ENCODE measurements at regions not wholly inside any gene's neighbourhood (a gene's known extent, or its start where the extent isn't known, plus 50 kb on each side); places are given as distances from the start of the nearest gene placed in this dataset.
A peak's percentile ranks its signal among the peaks of the same experiment; 100 is the strongest.
"Not testable (repeated sequence)": the region's sequence is repeated elsewhere in the genome, so short reads cannot be mapped to it uniquely, and the experiment has no call there.

DNA sequence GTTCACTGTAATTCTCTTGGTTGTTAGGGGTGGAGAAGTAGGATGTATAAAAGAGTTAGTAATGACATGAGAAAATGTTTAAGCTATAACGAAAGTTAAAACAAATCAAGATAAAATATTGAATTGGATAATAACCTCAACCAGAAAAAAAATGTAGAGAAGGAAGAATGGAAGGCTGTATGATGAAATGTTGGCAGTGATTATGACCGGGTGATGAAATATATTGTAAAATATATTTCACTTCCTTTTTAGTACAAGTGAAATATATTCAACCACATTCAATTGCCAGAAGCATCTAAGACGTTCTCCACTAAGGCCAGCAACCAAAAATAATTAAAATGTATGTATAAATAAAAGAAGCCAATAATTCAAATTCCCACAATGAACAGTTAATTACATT lies 309.3 kb upstream of the FGF13 start:
- no peak for DNase-seq

DNA sequence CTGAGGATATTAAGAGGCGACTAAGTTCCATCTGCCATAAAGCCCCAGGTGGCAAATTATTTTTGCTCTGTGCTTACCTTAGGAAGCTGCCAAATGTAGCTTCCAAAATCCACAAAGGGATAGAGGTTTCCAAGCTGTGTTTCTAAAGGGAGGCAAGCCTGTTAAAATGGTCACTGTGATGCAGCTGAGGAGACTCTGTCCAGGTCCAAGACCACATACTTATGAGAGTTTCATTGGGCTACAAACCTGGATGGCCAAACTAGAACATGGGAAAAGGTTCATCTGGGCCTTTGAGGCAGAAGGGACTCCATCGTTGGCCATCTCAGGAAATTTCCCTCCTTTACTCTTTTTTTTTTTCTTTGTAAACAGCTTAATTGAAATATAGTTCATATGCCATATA lies 306.9 kb upstream of the FGF13 start:
- DNase-seq: no peak

GRCh38 chrX:139015627-139016026 lies 304.1 kb upstream of the FGF13 start:
- DNase-seq: no peak

GRCh38 chrX:139008185-139008584 lies 296.7 kb upstream of the FGF13 start:
- DNase-seq: no peak

DNA sequence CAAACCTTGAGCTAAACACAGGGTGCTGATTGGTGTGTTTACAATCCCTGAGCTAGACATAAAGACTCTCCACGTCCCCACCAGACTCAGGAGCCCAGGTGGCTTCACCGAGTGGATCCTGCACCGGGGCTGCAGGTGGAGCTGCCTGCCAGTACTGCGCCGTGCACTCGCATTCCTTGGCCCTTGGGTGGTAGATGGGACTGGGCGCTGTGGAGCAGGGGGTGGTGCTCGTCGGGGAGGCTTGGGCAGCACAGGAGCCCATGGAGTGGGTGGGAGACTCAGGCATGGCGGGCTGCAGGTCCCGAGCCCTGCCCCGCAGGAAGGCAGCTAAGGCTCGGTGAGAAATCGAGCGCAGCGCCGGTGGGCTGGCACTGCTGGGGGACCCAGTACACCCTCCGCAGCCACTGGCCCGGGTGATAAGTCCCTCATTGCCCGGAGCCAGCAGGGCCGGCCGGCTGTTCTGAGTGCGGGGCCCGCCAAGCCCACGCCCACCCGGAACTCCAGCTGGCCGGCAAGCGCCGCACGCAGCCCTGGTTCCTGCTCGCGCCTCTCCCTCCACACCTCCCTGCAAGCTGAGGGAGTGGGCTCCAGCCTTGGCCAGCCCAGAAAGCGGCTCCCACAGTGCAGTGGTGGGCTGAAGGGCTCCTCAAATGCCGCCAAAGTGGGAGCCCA lies 292.5 kb upstream of the FGF13 start:
- DNase-seq: not testable (repeated sequence)

GRCh38 chrX:139002319-139002718 lies 290.8 kb upstream of the FGF13 start:
- DNase-seq: no peak

DNA sequence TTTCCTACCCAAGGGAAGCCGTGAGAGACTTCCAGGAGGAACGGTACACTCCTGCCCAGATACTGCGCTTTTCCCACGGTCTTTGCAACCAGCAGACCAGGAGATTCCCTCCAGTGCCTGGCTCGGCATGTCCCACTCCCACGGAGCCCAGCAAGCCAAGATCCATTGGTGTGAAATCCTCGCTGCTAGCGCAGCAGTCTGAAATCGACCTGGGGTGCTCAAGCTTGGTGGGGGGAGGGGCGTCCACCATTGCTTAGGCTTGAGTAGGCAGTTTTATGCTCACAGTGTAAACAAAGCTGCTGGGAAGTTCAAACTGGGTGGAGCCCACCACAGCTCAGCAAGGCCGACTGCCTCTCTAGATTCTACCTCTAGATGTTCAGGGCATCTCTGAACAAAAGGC lies 284.8 kb upstream of the FGF13 start:
- DNase-seq: no peak

- DNase-seq: no peak
These were observed 283.9 kb upstream of the FGF13 start for GRCh38 chrX:138995458-138995857.

DNA sequence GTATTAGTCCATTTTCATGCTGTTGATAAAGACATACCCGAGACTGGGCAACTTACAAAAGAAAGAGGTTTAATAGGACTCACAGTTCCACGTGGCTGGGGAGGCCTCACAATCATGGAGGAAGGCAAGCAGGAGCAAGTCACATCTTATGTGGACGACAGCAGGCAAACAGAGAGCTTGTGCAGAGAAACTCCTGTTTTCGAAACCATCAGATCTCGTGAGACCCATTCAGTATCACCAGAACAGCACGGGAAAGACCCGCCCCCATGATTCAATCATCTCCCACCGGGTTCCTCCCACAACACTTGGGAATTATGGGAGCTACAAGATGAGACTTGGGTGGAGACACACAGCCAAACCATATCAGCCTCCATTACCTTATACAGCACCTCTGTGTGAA lies 278.9 kb upstream of the FGF13 start:
- DNase-seq: not testable (repeated sequence)

DNA sequence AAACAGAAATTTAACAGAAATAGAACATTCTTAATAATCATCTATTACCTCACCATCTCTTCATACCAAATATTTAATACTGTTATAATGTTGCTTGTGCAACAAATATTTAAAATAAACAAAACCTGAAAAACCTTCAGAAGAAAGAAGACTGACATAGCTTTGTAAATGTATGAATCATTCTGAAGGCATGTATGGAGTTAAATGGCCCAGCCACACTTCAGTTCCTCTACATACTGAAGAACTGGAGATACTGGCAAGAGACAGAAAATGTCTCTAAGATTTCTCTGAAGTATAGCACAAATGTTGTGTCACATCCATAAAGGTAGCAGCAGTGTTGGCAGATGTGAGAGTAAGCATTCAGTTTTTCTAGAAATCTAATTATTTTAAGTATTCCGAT lies 275.3 kb upstream of the FGF13 start:
- no peak for DNase-seq

DNA sequence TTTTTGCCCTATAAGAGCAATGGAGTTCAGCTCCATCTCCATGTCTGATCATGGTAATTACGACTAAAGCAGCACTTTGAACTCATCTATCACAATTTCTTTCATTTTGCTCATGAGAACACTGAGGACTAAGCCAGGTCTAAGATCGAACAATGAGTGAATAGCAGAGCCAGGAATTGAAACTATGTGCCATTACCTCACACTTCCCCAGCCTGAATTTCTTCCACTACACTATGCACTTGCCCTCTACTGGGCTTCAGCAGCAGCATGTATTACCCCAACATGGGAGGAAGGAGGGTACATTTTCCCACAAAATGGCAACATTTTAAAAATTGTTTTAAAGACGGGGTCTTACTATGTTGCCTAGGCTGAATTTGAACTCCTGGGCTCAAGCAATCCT lies 274.7 kb upstream of the FGF13 start:
- DNase-seq: no peak

DNA sequence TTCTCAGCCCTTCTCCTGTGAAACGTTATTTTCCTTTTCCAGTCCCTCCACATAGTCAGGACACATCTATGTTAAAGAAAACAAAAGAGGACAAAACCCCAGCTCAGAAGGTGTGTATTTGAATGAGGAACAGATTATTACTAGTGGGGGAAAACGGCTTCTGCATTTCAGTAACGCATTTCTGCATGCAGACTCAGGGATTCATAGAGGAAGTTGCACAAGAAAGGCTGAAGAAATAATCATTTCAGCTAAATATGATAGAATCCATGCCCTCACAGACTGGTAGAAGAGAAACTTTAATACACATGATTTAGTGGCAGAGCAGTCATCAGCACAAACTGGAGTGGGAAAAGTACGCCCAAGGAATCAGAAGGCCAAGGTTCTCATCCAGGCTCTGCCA lies 270.8 kb upstream of the FGF13 start:
- no peak for DNase-seq

DNA sequence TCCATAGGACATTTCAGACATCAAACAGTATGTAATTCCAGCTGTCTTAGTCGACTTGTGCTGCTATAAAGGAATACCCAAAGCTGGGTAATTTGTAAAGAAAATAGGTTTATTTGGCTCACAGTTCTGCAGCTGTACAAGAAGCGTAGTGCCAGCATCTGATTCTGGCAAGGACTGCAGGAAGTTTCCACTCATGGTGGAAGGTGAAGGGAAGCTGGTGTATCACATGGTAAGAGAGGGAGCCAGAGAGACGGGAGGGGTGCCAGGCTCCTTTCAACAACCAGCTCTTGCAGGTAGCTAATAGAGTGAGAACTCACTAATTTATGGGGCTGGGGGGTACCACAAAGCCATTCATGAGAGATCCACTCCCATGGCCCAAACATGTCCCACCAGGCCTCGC lies 253.0 kb upstream of the FGF13 start:
- DNase-seq: no peak

- DNase-seq: not testable (repeated sequence)
These were observed 250.9 kb upstream of the FGF13 start for GRCh38 chrX:138962419-138962818.

- DNase-seq: no peak
These were observed 243.5 kb upstream of the FGF13 start for GRCh38 chrX:138954976-138955375.

GRCh38 chrX:138946926-138947325 lies 235.4 kb upstream of the FGF13 start:
- DNase-seq: no peak

DNA sequence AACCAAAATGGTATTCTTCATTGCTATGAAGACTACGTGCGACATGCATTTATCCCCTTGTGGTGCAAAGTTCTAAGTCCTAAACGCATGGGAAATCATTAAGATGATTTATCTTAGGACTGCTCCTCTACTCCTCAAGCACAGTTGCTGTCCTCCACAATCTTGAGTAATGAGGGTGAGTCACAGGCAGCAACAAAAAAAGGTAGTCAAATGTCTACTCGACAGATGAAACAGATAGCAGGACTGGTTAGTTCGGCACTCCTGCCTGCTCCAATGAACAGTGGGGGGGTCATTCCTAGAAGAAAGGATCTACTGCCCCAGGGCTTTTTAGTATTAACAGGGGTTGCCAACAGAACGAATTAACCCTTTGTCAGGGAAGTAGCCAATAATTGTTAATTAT lies 233.7 kb upstream of the FGF13 start:
- DNase-seq: no peak

GRCh38 chrX:138939038-138939437 lies 227.5 kb upstream of the FGF13 start:
- no peak for DNase-seq

DNA sequence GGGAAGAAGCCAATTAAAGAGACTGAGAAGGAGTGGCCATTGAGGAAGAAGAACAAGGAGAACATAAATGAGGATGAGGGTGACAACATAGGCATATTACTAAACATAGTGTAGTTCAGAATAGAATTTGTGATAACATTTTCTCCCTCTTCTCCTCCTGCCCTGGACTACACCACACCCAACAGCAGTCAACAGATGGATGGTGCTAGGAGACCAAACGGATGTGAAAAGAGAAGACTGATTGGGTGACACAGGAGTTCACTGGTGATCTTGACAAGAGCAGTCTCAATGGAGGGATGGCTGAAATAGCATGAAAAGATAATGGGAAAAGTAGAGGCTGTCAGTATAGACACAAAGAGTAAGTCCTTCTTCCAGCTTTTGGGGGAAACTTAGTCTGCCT lies 226.5 kb upstream of the FGF13 start:
- DNase-seq: no peak

DNA sequence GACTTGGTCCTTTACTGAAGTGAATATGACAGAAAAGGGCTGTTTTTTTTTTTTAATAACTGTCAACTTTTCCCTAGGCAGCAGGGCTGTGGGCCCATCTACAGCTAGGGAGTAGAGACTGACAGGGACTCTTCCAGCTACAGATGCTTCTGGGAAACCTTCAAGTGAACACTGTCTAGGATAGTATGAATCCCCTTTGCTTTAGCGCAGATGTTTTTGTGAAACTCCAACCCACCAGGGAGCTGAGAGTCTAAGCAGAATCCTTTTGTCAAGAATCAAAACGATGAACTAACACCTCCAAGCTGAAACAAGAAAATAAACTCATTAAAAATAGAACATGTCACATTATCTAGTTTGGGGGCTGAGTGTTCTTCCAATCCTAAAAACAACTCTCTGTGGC lies 219.7 kb upstream of the FGF13 start:
- no peak for DNase-seq

GRCh38 chrX:138930583-138930945 lies 219.0 kb upstream of the FGF13 start:
- no peak for DNase-seq

- DNase-seq: peak; percentile 50
These were observed 218.5 kb upstream of the FGF13 start for GRCh38 chrX:138929926-138930582.

GRCh38 chrX:138928737-138929459 lies 217.4 kb upstream of the FGF13 start:
- DNase-seq: no peak

GRCh38 chrX:138925330-138925729 lies 213.8 kb upstream of the FGF13 start:
- DNase-seq: peak; percentile 1

Data from hematopoietic multipotent progenitor cell treated with erythropoietin and hydrocortisone succinate and interleukin-3 and kit ligand, for 8 days (in vitro differentiated cells).